Stimulated activated CD4-positive, alpha-beta T cell treated with anti-CD3 and anti-CD28 coated beads, Interleukin-4, amount 100 ng/mL, for 1 hour (primary cell): ENCODE measurements at regions not wholly inside any gene's neighbourhood (a gene's known extent, or its start where the extent isn't known, plus 50 kb on each side); places are given as distances from the start of the nearest gene placed in this dataset.
"Not testable (repeated sequence)": the region's sequence is repeated elsewhere in the genome, so short reads cannot be mapped to it uniquely, and the experiment has no call there.

Experiments used
- DNase-seq: peaks from one replicate; pipeline ENCODE4 v3.0.0-alpha.2; 2020

GRCh38 chr6:135555550-135555949, 58.0 kb upstream of the AHI1 start:
- DNase-seq, result no peak

- no peak for DNase-seq
These were observed 60.0 kb upstream of the AHI1 start for GRCh38 chr6:135557582-135557981.

- not testable (repeated sequence) for DNase-seq
These were observed 68.1 kb upstream of the AHI1 start for GRCh38 chr6:135565605-135566004.

- DNase-seq, result no peak
These were observed 69.0 kb upstream of the AHI1 start for GRCh38 chr6:135566311-135567068.

- no peak for DNase-seq
These were observed 70.0 kb upstream of the AHI1 start for GRCh38 chr6:135567375-135568083.

GRCh38 chr6:135568379-135568778, 70.8 kb upstream of the AHI1 start:
- DNase-seq, result no peak

- DNase-seq, result no peak
These were observed 74.5 kb upstream of the AHI1 start for GRCh38 chr6:135572051-135572450.

GRCh38 chr6:135575629-135576028, 78.1 kb upstream of the AHI1 start:
- no peak for DNase-seq

- no peak for DNase-seq
These were observed 78.5 kb upstream of the AHI1 start for GRCh38 chr6:135576055-135576454.

GRCh38 chr6:135577059-135577538, 79.6 kb upstream of the AHI1 start:
- DNase-seq, result no peak

- no peak for DNase-seq
These were observed 81.4 kb upstream of the AHI1 start for GRCh38 chr6:135578976-135579375.

- no peak for DNase-seq
These were observed 83.7 kb upstream of the AHI1 start for GRCh38 chr6:135581211-135581610.

GRCh38 chr6:135583256-135583761, 85.8 kb upstream of the AHI1 start:
- no peak for DNase-seq

GRCh38 chr6:135586388-135586787, 88.8 kb upstream of the AHI1 start:
- DNase-seq, result no peak

- DNase-seq, result no peak
These were observed 89.3 kb upstream of the AHI1 start for GRCh38 chr6:135586844-135587243.

- no peak for DNase-seq
These were observed 94.7 kb upstream of the AHI1 start for GRCh38 chr6:135592276-135592675.

- no peak for DNase-seq
These were observed 96.5 kb upstream of the AHI1 start for GRCh38 chr6:135594000-135594399.

- no peak for DNase-seq
These were observed 102.7 kb upstream of the AHI1 start for GRCh38 chr6:135600086-135600702.

- no peak for DNase-seq
These were observed 103.4 kb upstream of the AHI1 start for GRCh38 chr6:135600931-135601330.

- no peak for DNase-seq
These were observed 104.3 kb upstream of the AHI1 start for GRCh38 chr6:135601857-135602256.

- no peak for DNase-seq
These were observed 105.7 kb upstream of the AHI1 start for GRCh38 chr6:135603249-135603648.

- no peak for DNase-seq
These were observed 106.7 kb upstream of the AHI1 start for GRCh38 chr6:135604035-135604860.

- DNase-seq, result no peak
These were observed 107.8 kb upstream of the AHI1 start for GRCh38 chr6:135605278-135605790.
